Right lobe of liver (tissue), 4 donors: ENCODE measurements at regions not wholly inside any gene's neighbourhood (a gene's known extent, or its start where the extent isn't known, plus 50 kb on each side); places are given as distances from the start of the nearest gene placed in this dataset.

Experiments
- CTCF ChIP-seq, 4 donors: fragments of 200-600 bp in 3 of 4; fragments of 450-650 bp in 1 of 4; IDR thresholded peaks; one replicate each; pipeline versions ENCODE4 v1.5.1 to v1.8.0; 2016 to 2022; ENCODE audit warnings: antibody characterized with exemption in 4 of 4, mild to moderate bottlenecking in 2 of 4
- POLR2A ChIP-seq: fragments of 450-650 bp; IDR thresholded peaks from one replicate; pipeline ENCODE4 v1.6.1; 2017; ENCODE audit warnings: antibody characterized with exemption, mild to moderate bottlenecking
- donor health status: DM: no; HTN: no; CAD: no.
- donor health status: DM: no; HTN: no; CAD: no.
- donor health status: DM: no; HTN: yes; CAD: no.

- no peak for TF ChIP-seq CTCF (IDR thresholded peaks at IDR 0.05)
- no peak for TF ChIP-seq POLR2A
Observed at GRCh38 chr11:42824067-42824466, 487.7 kb upstream of the API5 start.
